PC-9 (cell line): ENCODE measurements at regions not wholly inside any gene's neighbourhood (a gene's known extent, or its start where the extent isn't known, plus 50 kb on each side); places are given as distances from the start of the nearest gene placed in this dataset.

Experiments used
- BruUV-seq: library from RNA; stranded (reverse); fragments of 400-500 nt; replicated peaks from 2 replicates; lab custom pipeline; 2021; lab: Mats Ljungman, UMichigan
- CTCF ChIA-PET: fragments of 300-600 bp; sonication (Branson Sonifier 250); formaldehyde crosslinking; loops from one replicate; lab custom pipeline; 2022; ENCODE audit warnings: antibody characterized with exemption; lab: Charles Lee
- POLR2A ChIA-PET: fragments of 300-600 bp; sonication (Branson Sonifier 250); formaldehyde crosslinking; loops from one replicate; lab custom pipeline; 2022; ENCODE audit warnings: antibody characterized with exemption; ENCODE audit not compliant: unreplicated experiment; lab: Charles Lee
- DNase-seq, 2 experiments: peaks; one replicate each; pipeline versions ENCODE4 v3.0.0 to v3.0.0-alpha.2; 2015 to 2022; ENCODE audit warnings: mixed read lengths in 1 of 2
- H2AFZ ChIP-seq: fragments of 200-600 bp; sonication (generic); 2 replicates; pipeline ENCODE4 v1.8.1; 2017; ENCODE audit warnings: antibody characterized with exemption
- H3F3A ChIP-seq: fragments of 200-600 bp; sonication (generic); 2 replicates; pipeline ENCODE4 v1.8.1; 2017; ENCODE audit warnings: antibody characterized with exemption, mild to moderate bottlenecking, low read depth; ENCODE audit not compliant: insufficient read depth
- H3K27ac ChIP-seq: fragments of 200-600 bp; sonication (generic); 2 replicates; pipeline ENCODE4 v1.6.1; 2016; ENCODE audit warnings: mixed run types
- H3K27me3 ChIP-seq: fragments of 200-600 bp; sonication (generic); 2 replicates; pipeline ENCODE4 v1.6.1; 2016; ENCODE audit warnings: low read depth, mixed run types; ENCODE audit not compliant: insufficient read depth
- H3K36me3 ChIP-seq: fragments of 200-600 bp; sonication (generic); 2 replicates; pipeline ENCODE4 v1.6.1; 2016; ENCODE audit warnings: low read depth, mixed run types
- H3K4me1 ChIP-seq: fragments of 200-600 bp; sonication (generic); replicated peaks from 2 replicates; pipeline ENCODE4 v1.6.1; 2016; ENCODE audit warnings: mixed run types; ENCODE audit not compliant: insufficient read depth
- H3K4me2 ChIP-seq: fragments of 200-600 bp; sonication (generic); 2 replicates; pipeline ENCODE4 v1.6.1; 2017; ENCODE audit warnings: mixed run types
- H3K4me3 ChIP-seq: fragments of 200-600 bp; sonication (generic); 2 replicates; pipeline ENCODE4 v1.6.1; 2016; ENCODE audit warnings: mixed run types
- H3K79me2 ChIP-seq: fragments of 200-600 bp; sonication (generic); 2 replicates; pipeline ENCODE4 v1.6.1; 2017; ENCODE audit warnings: low read depth, mixed run types
- H3K9me2 ChIP-seq: fragments of 200-600 bp; sonication (generic); 2 replicates; pipeline ENCODE4 v1.8.1; 2017; ENCODE audit warnings: mild to moderate bottlenecking; ENCODE audit not compliant: insufficient read depth
- H3K9me3 ChIP-seq: fragments of 200-600 bp; sonication (generic); 2 replicates; pipeline ENCODE4 v1.8.1; 2016; ENCODE audit warnings: low read depth; ENCODE audit not compliant: insufficient read depth
- H4K20me1 ChIP-seq: fragments of 200-600 bp; sonication (generic); 2 replicates; pipeline ENCODE4 v1.8.1; 2017; ENCODE audit not compliant: insufficient read depth
- EZH2 ChIP-seq: fragments of 200-600 bp; sonication (generic); IDR thresholded peaks from 2 replicates; pipeline ENCODE4 v1.8.0; 2017; ENCODE audit warnings: antibody characterized with exemption, low read depth
- intact Hi-C: fragments of 100-400 bp; cut with micrococcal nuclease; formaldehyde crosslinking; loops from one replicate; pipeline ENCODE4 v1.10.0; 2022; ENCODE audit not compliant: unreplicated experiment
- TF ChIP-seq, protein P1 (sequence below): fragments of 200-600 bp; sonication (generic); conservative IDR thresholded peaks from 2 replicates; pipeline ENCODE4 v1.6.1; 2017; ENCODE audit warnings: mixed run types, antibody characterized with exemption, mild to moderate bottlenecking, moderate library complexity

DNA sequence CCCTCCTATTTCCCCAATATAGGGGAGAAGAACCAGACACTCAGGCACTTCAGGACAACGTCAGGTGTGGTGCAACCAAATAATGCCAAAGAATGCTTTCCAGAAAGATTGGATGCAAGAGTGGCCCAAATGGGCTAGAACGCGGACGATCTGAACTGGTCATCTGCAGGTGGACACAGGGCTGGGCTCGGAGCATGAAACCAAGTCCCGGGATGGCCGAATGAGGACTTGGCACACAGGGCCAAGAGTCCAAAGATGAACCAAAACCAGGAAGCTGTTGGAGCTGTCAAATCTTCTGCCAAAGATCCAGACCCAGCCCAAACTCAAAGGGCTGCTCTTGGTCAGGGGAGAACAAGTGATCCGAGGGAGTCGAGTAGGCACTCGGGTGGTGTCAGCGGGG lies 143.9 kb upstream of the ARID1B start:
- intact Hi-C loops: no loop called here
- TF ChIP-seq, protein P1, sequence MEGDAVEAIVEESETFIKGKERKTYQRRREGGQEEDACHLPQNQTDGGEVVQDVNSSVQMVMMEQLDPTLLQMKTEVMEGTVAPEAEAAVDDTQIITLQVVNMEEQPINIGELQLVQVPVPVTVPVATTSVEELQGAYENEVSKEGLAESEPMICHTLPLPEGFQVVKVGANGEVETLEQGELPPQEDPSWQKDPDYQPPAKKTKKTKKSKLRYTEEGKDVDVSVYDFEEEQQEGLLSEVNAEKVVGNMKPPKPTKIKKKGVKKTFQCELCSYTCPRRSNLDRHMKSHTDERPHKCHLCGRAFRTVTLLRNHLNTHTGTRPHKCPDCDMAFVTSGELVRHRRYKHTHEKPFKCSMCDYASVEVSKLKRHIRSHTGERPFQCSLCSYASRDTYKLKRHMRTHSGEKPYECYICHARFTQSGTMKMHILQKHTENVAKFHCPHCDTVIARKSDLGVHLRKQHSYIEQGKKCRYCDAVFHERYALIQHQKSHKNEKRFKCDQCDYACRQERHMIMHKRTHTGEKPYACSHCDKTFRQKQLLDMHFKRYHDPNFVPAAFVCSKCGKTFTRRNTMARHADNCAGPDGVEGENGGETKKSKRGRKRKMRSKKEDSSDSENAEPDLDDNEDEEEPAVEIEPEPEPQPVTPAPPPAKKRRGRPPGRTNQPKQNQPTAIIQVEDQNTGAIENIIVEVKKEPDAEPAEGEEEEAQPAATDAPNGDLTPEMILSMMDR: no peak
- TF ChIP-seq EZH2: no peak
- H3K27ac ChIP-seq: no peak overlapping the region
- no peak for DNase-seq
- no peaks in the 10 kb centered on the region for H3F3A ChIP-seq
- no peaks in the 10 kb centered on the region for H3K79me2 ChIP-seq
- H2AFZ ChIP-seq: no peak overlapping the region
- H3K36me3 ChIP-seq: no peaks in the 10 kb centered on the region
- no peak overlapping the region for H3K4me3 ChIP-seq
- BruUV-seq: no TSS peak
- no peaks in the 10 kb centered on the region for H4K20me1 ChIP-seq
- H3K4me2 ChIP-seq: no peak overlapping the region
- no peaks in the 10 kb centered on the region for H3K27me3 ChIP-seq
- no peaks in the 10 kb centered on the region for H3K9me2 ChIP-seq
- H3K9me3 ChIP-seq: no peaks in the 10 kb centered on the region
- POLR2A ChIA-PET: no interaction called here
- H3K4me1 ChIP-seq: no peaks in the 10 kb centered on the region
- CTCF ChIA-PET: no interaction called here

DNA sequence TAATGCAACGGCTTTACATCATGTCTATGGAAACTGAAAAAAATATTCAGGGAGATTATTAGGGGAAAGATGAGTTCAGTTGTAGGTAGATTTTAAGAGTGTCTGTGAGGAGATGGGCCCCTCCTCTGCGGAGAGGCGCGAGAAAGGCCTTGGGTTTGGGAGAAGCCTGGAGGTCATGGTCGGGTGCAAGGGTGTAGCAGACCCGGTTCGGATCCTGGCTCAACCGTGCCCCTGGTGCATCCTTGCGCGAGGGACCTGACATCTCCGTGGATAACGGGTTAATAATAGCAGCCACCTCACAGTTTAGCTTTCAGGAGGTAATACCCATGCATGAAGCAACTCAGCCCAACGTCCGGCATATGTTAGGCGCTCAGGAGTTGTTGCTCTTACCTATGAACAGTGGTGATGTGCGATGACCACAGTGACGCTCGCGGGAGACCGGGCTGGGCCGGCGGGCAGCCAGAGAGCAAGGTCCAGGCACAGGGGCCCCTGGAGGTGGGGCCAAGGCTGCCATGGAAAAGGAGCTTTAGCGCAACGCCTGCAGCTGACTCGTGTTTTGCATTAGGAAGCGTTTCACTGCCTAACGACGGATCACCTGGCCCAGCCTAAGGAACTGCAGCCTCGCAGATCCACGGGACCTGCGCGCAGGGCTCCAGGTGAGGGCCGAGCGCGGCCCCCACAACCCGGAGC lies 146.4 kb upstream of the ARID1B start:
- Histone ChIP-seq H3K27ac (no peak overlapping the region), H3K4me2 (no peak overlapping the region), H3K27me3 (no peaks in the 10 kb centered on the region), H3K4me3 (no peak overlapping the region), H3K36me3 (no peaks in the 10 kb centered on the region), H3K9me2 (no peaks in the 10 kb centered on the region), H3F3A (no peaks in the 10 kb centered on the region), H3K9me3 (no peaks in the 10 kb centered on the region), H3K79me2 (no peaks in the 10 kb centered on the region), H4K20me1 (no peaks in the 10 kb centered on the region), H3K4me1 (no peaks in the 10 kb centered on the region), H2AFZ (no peak overlapping the region)
- DNase-seq: no peak
- ChIA-PET POLR2A (no interaction called here), CTCF (no interaction called here)
- intact Hi-C loops: no loop called here
- TF ChIP-seq, protein P1: no peak
- no peak for TF ChIP-seq EZH2
- no TSS peak for BruUV-seq

DNA sequence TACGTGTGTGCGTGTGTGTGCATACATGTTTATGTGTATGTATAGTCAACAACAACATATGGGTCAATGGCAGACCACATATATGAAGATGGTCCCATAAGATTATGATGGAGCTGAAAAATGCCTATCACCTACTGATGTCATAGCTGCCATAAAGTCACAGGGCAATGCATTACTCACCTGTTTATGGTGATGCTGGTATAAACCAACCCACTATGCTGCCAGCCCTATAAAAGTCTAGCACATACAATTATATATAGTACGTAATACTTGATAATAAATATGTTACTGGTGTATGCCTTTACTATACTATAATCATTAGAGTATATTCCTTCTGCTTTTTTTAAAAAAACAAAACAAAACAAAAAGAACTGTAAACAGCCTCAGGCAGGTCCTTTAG lies 148.4 kb upstream of the ARID1B start:
- Histone ChIP-seq H3F3A (no peaks in the 10 kb centered on the region), H4K20me1 (no peaks in the 10 kb centered on the region), H3K9me3 (no peaks in the 10 kb centered on the region), H3K36me3 (no peaks in the 10 kb centered on the region), H3K4me1 (no peaks in the 10 kb centered on the region), H3K4me2 (no peak overlapping the region), H3K27ac (no peak overlapping the region), H3K27me3 (no peaks in the 10 kb centered on the region), H3K4me3 (no peak overlapping the region), H3K9me2 (no peaks in the 10 kb centered on the region), H3K79me2 (no peaks in the 10 kb centered on the region), H2AFZ (no peak overlapping the region)
- intact Hi-C loops: no loop called here
- DNase-seq: no peak
- POLR2A ChIA-PET: no interaction called here
- TF ChIP-seq EZH2: no peak
- TF ChIP-seq, protein P1: no peak
- CTCF ChIA-PET: no interaction called here
- no TSS peak for BruUV-seq
